Brain pericyte (primary cell): ENCODE measurements at regions not wholly inside any gene's neighbourhood (a gene's known extent, or its start where the extent isn't known, plus 50 kb on each side); places are given as distances from the start of the nearest gene placed in this dataset.

Experiments
- DNase-seq: peaks from one replicate; pipeline ENCODE4 v3.0.0-alpha.2; 2012; ENCODE audit warnings: low read depth, low spot score

GRCh38 chr9:23307731-23308513 lies 518.1 kb downstream of the ELAVL2 start:
- no peak for DNase-seq

- no peak for DNase-seq
Measured at GRCh38 chr9:23309800-23310199, 516.2 kb downstream of the ELAVL2 start.

GRCh38 chr9:23314247-23314646 lies 511.8 kb downstream of the ELAVL2 start:
- DNase-seq, result no peak

GRCh38 chr9:23319092-23319491 lies 506.9 kb downstream of the ELAVL2 start:
- DNase-seq, result no peak

GRCh38 chr9:23321049-23321448 lies 505.0 kb downstream of the ELAVL2 start:
- no peak for DNase-seq

GRCh38 chr9:23322392-23322791 lies 503.6 kb downstream of the ELAVL2 start:
- no peak for DNase-seq

- DNase-seq, result no peak
Measured at GRCh38 chr9:23324511-23324910, 501.5 kb downstream of the ELAVL2 start.

- no peak for DNase-seq
Measured at GRCh38 chr9:23326597-23326996, 499.4 kb downstream of the ELAVL2 start.

GRCh38 chr9:23341346-23341745 lies 484.7 kb downstream of the ELAVL2 start:
- DNase-seq, result no peak

- DNase-seq, result no peak
Measured at GRCh38 chr9:23342291-23342690, 483.7 kb downstream of the ELAVL2 start.

GRCh38 chr9:23343226-23343625 lies 482.8 kb downstream of the ELAVL2 start:
- no peak for DNase-seq

GRCh38 chr9:23361096-23361495 lies 464.9 kb downstream of the ELAVL2 start:
- DNase-seq, result no peak

- no peak for DNase-seq
Measured at GRCh38 chr9:23372703-23373102, 453.3 kb downstream of the ELAVL2 start.

- DNase-seq, result no peak
Measured at GRCh38 chr9:23375511-23375910, 450.5 kb downstream of the ELAVL2 start.

GRCh38 chr9:23379842-23380241 lies 446.2 kb downstream of the ELAVL2 start:
- no peak for DNase-seq

GRCh38 chr9:23380821-23381220 lies 445.2 kb downstream of the ELAVL2 start:
- DNase-seq, result no peak

GRCh38 chr9:23382418-23382817 lies 443.6 kb downstream of the ELAVL2 start:
- no peak for DNase-seq

GRCh38 chr9:23394189-23394588 lies 431.9 kb downstream of the ELAVL2 start:
- DNase-seq, result no peak

GRCh38 chr9:23408874-23409273 lies 417.2 kb downstream of the ELAVL2 start:
- no peak for DNase-seq

- DNase-seq, result no peak
Measured at GRCh38 chr9:23412046-23412445, 414.0 kb downstream of the ELAVL2 start.

- no peak for DNase-seq
Measured at GRCh38 chr9:23412458-23412857, 413.6 kb downstream of the ELAVL2 start.

- DNase-seq, result no peak
Measured at GRCh38 chr9:23413541-23413940, 412.5 kb downstream of the ELAVL2 start.

- DNase-seq, result no peak
Measured at GRCh38 chr9:23423999-23424398, 402.0 kb downstream of the ELAVL2 start.

GRCh38 chr9:23426144-23426543 lies 399.9 kb downstream of the ELAVL2 start:
- DNase-seq, result no peak
